GM23338 (cell line): ENCODE measurements at regions not wholly inside any gene's neighbourhood (a gene's known extent, or its start where the extent isn't known, plus 50 kb on each side); places are given as distances from the start of the nearest gene placed in this dataset.
"Not testable (repeated sequence)": the region's sequence is repeated elsewhere in the genome, so short reads cannot be mapped to it uniquely, and the experiment has no call there.

ENCODE experiments used
- ATAC-seq: fragments of 200-7000 bp; cut with Tn5 transposase; 3 replicates; pipeline ENCODE4 v1.9.1; 2020
- DNase-seq: peaks from one replicate; pipeline ENCODE4 v3.0.0-alpha.2; 2015; ENCODE audit warnings: low spot score
- H2AFZ ChIP-seq: fragments of 200-600 bp; sonication (generic); 2 replicates; pipeline ENCODE4 v1.8.0; 2016; ENCODE audit warnings: antibody characterized with exemption, mild to moderate bottlenecking, moderate library complexity
- H3F3A ChIP-seq: fragments of 200-600 bp; sonication (generic); replicated peaks from 2 replicates; pipeline ENCODE4 v1.8.0; 2017; ENCODE audit warnings: antibody characterized with exemption, mixed run types, low read depth
- H3K27ac ChIP-seq: fragments of 200-600 bp; sonication (generic); 2 replicates; pipeline ENCODE4 v1.6.1; 2016; ENCODE audit warnings: low read depth
- H3K27me3 ChIP-seq: fragments of 200-600 bp; sonication (generic); 2 replicates; pipeline ENCODE4 v1.8.0; 2016; ENCODE audit warnings: mild to moderate bottlenecking, mixed run types, moderate library complexity; ENCODE audit not compliant: insufficient read depth
- H3K36me3 ChIP-seq: fragments of 200-600 bp; sonication (generic); 2 replicates; pipeline ENCODE4 v1.8.0; 2016; ENCODE audit warnings: mild to moderate bottlenecking; ENCODE audit not compliant: insufficient read depth
- H3K4me1 ChIP-seq: fragments of 200-600 bp; sonication (generic); 2 replicates; pipeline ENCODE4 v1.8.0; 2016; ENCODE audit warnings: mild to moderate bottlenecking, moderate library complexity; ENCODE audit not compliant: insufficient read depth
- H3K4me2 ChIP-seq: fragments of 200-600 bp; sonication (generic); 2 replicates; pipeline ENCODE4 v1.7.1; 2017; ENCODE audit warnings: mixed run types
- H3K4me3 ChIP-seq: fragments of 200-600 bp; sonication (generic); 2 replicates; pipeline ENCODE4 v1.6.1; 2016; ENCODE audit warnings: mixed run types
- H3K79me2 ChIP-seq: fragments of 200-600 bp; sonication (generic); replicated peaks from 2 replicates; pipeline ENCODE4 v1.8.0; 2017; ENCODE audit warnings: mild to moderate bottlenecking; ENCODE audit not compliant: insufficient read depth
- H3K9me2 ChIP-seq: fragments of 200-600 bp; sonication (generic); 2 replicates; pipeline ENCODE4 v1.8.0; 2017; ENCODE audit not compliant: insufficient read depth
- H4K20me1 ChIP-seq: fragments of 200-600 bp; sonication (generic); replicated peaks from 2 replicates; pipeline ENCODE4 v1.8.0; 2017; ENCODE audit warnings: mild to moderate bottlenecking; ENCODE audit not compliant: insufficient read depth
- H3K27ac Mint-ChIP-seq: 2 replicates; pipeline ENCODE4 v1.8.0; 2020; ENCODE audit warnings: inconsistent platforms, mild to moderate bottlenecking, moderate library complexity, mixed read lengths
- H3K27me3 Mint-ChIP-seq: 3 replicates; pipeline ENCODE4 v1.8.0; 2022; ENCODE audit warnings: low read depth, mild to moderate bottlenecking, moderate library complexity, mixed read lengths, inconsistent platforms; ENCODE audit not compliant: insufficient read depth, poor library complexity
- H3K36me3 Mint-ChIP-seq: 3 replicates; pipeline ENCODE4 v1.8.0; 2021; ENCODE audit warnings: low read depth, mild to moderate bottlenecking, inconsistent platforms, moderate library complexity, mixed read lengths
- H3K4me1 Mint-ChIP-seq: 3 replicates; pipeline ENCODE4 v1.8.0; 2020; ENCODE audit warnings: mild to moderate bottlenecking, inconsistent platforms, mixed read lengths
- H3K4me3 Mint-ChIP-seq: 3 replicates; pipeline ENCODE4 v1.8.0; 2021; ENCODE audit warnings: moderate library complexity, mild to moderate bottlenecking, inconsistent platforms, mixed read lengths
- H3K9me3 Mint-ChIP-seq: 3 replicates; pipeline ENCODE4 v1.8.0; 2020; ENCODE audit warnings: moderate library complexity, mild to moderate bottlenecking, inconsistent platforms, mixed read lengths
- EZH2 ChIP-seq: fragments of 200-600 bp; sonication (generic); IDR thresholded peaks from one replicate; pipeline ENCODE4 v1.8.0; 2017; ENCODE audit warnings: antibody characterized with exemption, mild to moderate bottlenecking, low read depth; ENCODE audit not compliant: unreplicated experiment
- EZH2phosphoT487 ChIP-seq: fragments of 200-600 bp; sonication (generic); IDR thresholded peaks from one replicate; pipeline ENCODE4 v1.8.1; 2018; ENCODE audit warnings: antibody characterized with exemption; ENCODE audit not compliant: unreplicated experiment
- JUNB ChIP-seq: IDR thresholded peaks from one replicate; pipeline ENCODE4 v1.6.1; 2016; ENCODE audit warnings: antibody characterized with exemption; ENCODE audit not compliant: unreplicated experiment
- NANOG ChIP-seq: IDR thresholded peaks from 2 replicates; pipeline ENCODE4 v1.6.1; 2016; ENCODE audit warnings: antibody characterized with exemption, borderline replicate concordance
- REST ChIP-seq: IDR thresholded peaks from one replicate; pipeline ENCODE4 v1.6.1; 2018; ENCODE audit warnings: antibody characterized with exemption; ENCODE audit not compliant: unreplicated experiment
- ZNF462 ChIP-seq: fragments of 250-450 bp; sonication (Bioruptor Pico); IDR thresholded peaks from 2 replicates; pipeline ENCODE4 v1.5.0; 2020; ENCODE audit warnings: mild to moderate bottlenecking, moderate library complexity

- TF ChIP-seq REST = no peak
- no peak for TF ChIP-seq NANOG
Observed at GRCh38 chr6:94862112-94862511, 715.2 kb upstream of the MANEA start (continued).

- no peaks in the 10 kb centered on the region; the same call in 2 of the 3 replicates for H3K9me3 Mint-ChIP-seq
- peak overlapping the region; percentile 6; the same call in 1 of the 2 replicates for H3K27ac Mint-ChIP-seq
- H4K20me1 ChIP-seq = no peaks in the 10 kb centered on the region
- DNase-seq (peak; percentile 24), ATAC-seq (peak; percentile 76)
- H3K4me2 ChIP-seq = no peak overlapping the region
- no peak for TF ChIP-seq EZH2
- TF ChIP-seq EZH2phosphoT487 = no peak
- TF ChIP-seq ZNF462 (CRISPR knock-in tag) = no peak
- no peak for TF ChIP-seq REST
- TF ChIP-seq JUNB = no peak
- no peaks in the 10 kb centered on the region for H3K27me3 Mint-ChIP-seq
- no peak overlapping the region for H3K4me3 Mint-ChIP-seq
- no peaks in the 10 kb centered on the region for H3K9me2 ChIP-seq
- no peak overlapping the region for H3K27ac ChIP-seq
- no peaks in the 10 kb centered on the region for H3K36me3 ChIP-seq
- peaks cover 10% of the 10 kb centered on the region for H3K4me1 Mint-ChIP-seq
- H3K27me3 ChIP-seq = no peaks in the 10 kb centered on the region
- no peaks in the 10 kb centered on the region for H3K79me2 ChIP-seq
- H3K4me1 ChIP-seq = peaks cover 5% of the 10 kb centered on the region; the same call in 1 of the 2 replicates
- H2AFZ ChIP-seq = peak overlapping the region; percentile 72; the same call in 1 of the 2 replicates
- H3K36me3 Mint-ChIP-seq = no peaks in the 10 kb centered on the region
- H3F3A ChIP-seq = no peaks in the 10 kb centered on the region
- no peak overlapping the region for H3K4me3 ChIP-seq
Observed at GRCh38 chr6:94859924-94860323, 717.4 kb upstream of the MANEA start.

GRCh38 chr6:94856999-94857398 lies 720.3 kb upstream of the MANEA start:
- not testable (repeated sequence) for H3K4me1 Mint-ChIP-seq, H3K36me3 Mint-ChIP-seq, H4K20me1 ChIP-seq, H3K9me2 ChIP-seq, H3K27ac Mint-ChIP-seq, H3K4me2 ChIP-seq, ATAC-seq, H3K4me1 ChIP-seq, H3K27ac ChIP-seq, DNase-seq, H3K27me3 Mint-ChIP-seq, H3K36me3 ChIP-seq, H2AFZ ChIP-seq, H3K4me3 ChIP-seq, H3K79me2 ChIP-seq, H3K4me3 Mint-ChIP-seq, H3K27me3 ChIP-seq, H3F3A ChIP-seq
- H3K9me3 Mint-ChIP-seq = peaks cover 15% of the 10 kb centered on the region
